ENCODE measurements at regions not wholly inside any gene's neighbourhood (a gene's known extent, or its start where the extent isn't known, plus 50 kb on each side); places are given as distances from the start of the nearest gene placed in this dataset.

- no peak for TF ChIP-seq POLR2A (IDR thresholded peaks at IDR 0.05; ENCODE audit: control extremely low read depth in 1 of 2, low read depth in 2 of 2, low read length in 2 of 2)
- TF ChIP-seq JUN (IDR thresholded peaks at IDR 0.05; ENCODE audit: low read depth, low read length) = no peak
Observed at GRCh38 chr12:124218243-124218560, 76.7 kb upstream of the RFLNA start.
